ENCODE measurements at regions not wholly inside any gene's neighbourhood (a gene's known extent, or its start where the extent isn't known, plus 50 kb on each side); places are given as distances from the start of the nearest gene placed in this dataset.

DNA sequence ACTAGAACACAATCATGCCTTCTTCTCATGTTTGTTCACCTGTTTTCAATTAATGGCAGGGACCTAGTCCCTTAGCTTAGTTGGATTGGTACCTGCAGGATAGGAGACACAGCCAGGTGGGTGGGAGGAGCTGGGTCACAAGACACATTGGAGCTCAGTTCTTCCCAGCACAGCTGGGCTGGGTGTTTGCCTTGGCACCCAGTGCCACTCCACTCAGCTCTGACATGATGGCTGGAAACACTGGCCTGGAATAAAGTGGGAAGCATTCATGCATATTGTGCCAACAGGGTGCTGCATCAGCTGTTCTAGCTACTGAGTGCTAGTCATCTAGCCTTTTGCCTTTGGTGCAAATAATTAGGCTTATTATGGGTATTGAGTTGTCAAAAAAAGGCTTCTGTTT is 226.1 kb downstream of the PTEN start:
- H3K36me3 ChIP-seq = no peaks in the 10 kb centered on the region
- Mint-ChIP-seq H3K4me1 (no peaks in the 10 kb centered on the region), H3K4me3 (no peak overlapping the region), H3K27ac (no peak overlapping the region), H3K36me3 (no peaks in the 10 kb centered on the region), H3K27me3 (ENCODE audit: insufficient read depth, low read depth) (peaks cover 2% of the 10 kb centered on the region), H3K9me3 (no peaks in the 10 kb centered on the region)
- H2AFZ ChIP-seq (replicated peaks) = no peak overlapping the region
- H3K9ac ChIP-seq = no peak overlapping the region
- no peaks in the 10 kb centered on the region for H4K20me1 ChIP-seq (ENCODE audit: low read depth)
- no peaks in the 10 kb centered on the region for H3F3A ChIP-seq (ENCODE audit: low read depth)
- H3K9me3 ChIP-seq (ENCODE audit: low read depth) = no peaks in the 10 kb centered on the region
- no peaks in the 10 kb centered on the region for H3K27me3 ChIP-seq
- no peak overlapping the region for H3K27ac ChIP-seq
- no peak for DNase-seq (ENCODE audit: low spot score)
- H3K4me2 ChIP-seq = no peak overlapping the region
- peaks cover 12% of the 10 kb centered on the region for H3K4me1 ChIP-seq
- H3K4me3 ChIP-seq = no peak overlapping the region
- TF ChIP-seq, protein P1, sequence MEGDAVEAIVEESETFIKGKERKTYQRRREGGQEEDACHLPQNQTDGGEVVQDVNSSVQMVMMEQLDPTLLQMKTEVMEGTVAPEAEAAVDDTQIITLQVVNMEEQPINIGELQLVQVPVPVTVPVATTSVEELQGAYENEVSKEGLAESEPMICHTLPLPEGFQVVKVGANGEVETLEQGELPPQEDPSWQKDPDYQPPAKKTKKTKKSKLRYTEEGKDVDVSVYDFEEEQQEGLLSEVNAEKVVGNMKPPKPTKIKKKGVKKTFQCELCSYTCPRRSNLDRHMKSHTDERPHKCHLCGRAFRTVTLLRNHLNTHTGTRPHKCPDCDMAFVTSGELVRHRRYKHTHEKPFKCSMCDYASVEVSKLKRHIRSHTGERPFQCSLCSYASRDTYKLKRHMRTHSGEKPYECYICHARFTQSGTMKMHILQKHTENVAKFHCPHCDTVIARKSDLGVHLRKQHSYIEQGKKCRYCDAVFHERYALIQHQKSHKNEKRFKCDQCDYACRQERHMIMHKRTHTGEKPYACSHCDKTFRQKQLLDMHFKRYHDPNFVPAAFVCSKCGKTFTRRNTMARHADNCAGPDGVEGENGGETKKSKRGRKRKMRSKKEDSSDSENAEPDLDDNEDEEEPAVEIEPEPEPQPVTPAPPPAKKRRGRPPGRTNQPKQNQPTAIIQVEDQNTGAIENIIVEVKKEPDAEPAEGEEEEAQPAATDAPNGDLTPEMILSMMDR (IDR thresholded peaks at IDR 0.05) = no peak
- TF ChIP-seq EZH2phosphoT487 (IDR thresholded peaks at IDR 0.05) (no peak), EZH2 (IDR thresholded peaks at IDR 0.05) (no peak)
- H3K79me2 ChIP-seq (ENCODE audit: low read depth) = no peaks in the 10 kb centered on the region

DNA sequence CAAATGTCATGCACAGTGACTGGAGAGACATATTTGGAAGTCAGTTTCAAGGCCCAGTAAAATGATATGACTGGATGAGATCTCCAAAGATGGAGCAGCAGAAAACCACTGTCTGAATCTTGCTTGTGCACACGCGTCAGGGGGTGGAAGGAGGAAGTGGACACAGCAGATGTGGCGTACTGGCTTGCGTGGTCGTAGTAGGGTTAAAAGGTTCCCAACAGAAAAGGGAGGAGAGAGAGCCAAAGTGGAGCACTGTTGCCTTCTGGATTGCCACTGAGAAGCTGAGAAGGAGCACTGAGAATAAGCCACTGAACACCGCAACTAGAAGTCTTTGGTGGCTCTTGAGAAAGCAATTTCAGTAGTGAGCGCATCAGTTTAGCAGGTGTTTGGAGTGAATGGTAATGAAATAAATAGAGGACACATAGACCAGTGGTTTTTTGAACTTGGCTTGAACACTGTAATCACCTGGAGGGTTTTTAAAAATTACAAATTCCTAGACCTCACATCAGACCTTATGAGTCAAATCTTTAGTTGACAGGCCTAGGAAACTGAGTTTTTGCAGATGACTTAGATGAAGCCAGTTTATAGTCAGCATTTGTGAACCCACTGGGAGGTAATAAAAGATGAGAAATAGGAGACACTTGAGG is 227.3 kb downstream of the PTEN start:
- Mint-ChIP-seq H3K4me3 (no peak overlapping the region), H3K27me3 (ENCODE audit: insufficient read depth, low read depth) (peaks cover 2% of the 10 kb centered on the region), H3K27ac (no peak overlapping the region), H3K9me3 (no peaks in the 10 kb centered on the region), H3K36me3 (no peaks in the 10 kb centered on the region), H3K4me1 (no peaks in the 10 kb centered on the region)
- Histone ChIP-seq H4K20me1 (ENCODE audit: low read depth) (no peaks in the 10 kb centered on the region), H3K9ac (no peak overlapping the region), H3K4me1 (peaks cover 3% of the 10 kb centered on the region), H3K9me3 (ENCODE audit: low read depth) (no peaks in the 10 kb centered on the region), H3F3A (ENCODE audit: low read depth) (no peaks in the 10 kb centered on the region), H2AFZ (replicated peaks) (no peak overlapping the region), H3K4me3 (no peak overlapping the region), H3K4me2 (no peak overlapping the region), H3K79me2 (ENCODE audit: low read depth) (no peaks in the 10 kb centered on the region), H3K27me3 (no peaks in the 10 kb centered on the region), H3K27ac (no peak overlapping the region), H3K36me3 (no peaks in the 10 kb centered on the region)
- TF ChIP-seq EZH2phosphoT487 (IDR thresholded peaks at IDR 0.05) (no peak), EZH2 (IDR thresholded peaks at IDR 0.05) (no peak)
- TF ChIP-seq, protein P1 (IDR thresholded peaks at IDR 0.05) = no peak
- no peak for DNase-seq (ENCODE audit: low spot score)

DNA sequence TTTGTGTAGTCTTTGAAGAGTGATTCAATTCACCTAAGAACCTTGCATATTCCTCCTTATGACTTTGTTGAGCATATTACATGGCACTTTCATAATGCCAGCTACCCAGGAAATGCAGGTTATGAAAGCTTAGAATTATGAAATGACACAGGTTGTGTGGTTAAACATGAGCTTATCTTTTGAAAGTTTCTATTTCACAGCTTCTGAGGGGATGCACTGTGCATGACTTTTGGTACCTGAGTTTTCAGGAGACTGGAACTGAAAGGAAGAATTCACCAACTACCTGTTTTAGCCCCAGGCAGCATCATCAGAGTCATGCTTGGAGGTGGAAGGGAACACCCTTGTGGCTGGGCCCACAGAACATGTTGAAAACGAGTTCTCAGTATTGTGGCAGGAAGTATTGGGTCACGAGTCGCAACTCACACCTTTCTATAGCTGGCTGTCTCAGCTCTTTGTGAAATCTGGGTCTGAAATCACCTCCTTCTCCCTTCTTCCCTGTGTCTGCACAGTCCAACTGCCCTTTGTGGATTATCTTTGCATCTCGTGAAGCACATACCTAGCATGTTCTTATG is 228.2 kb downstream of the PTEN start:
- no peak overlapping the region for H3K27ac Mint-ChIP-seq
- H3K4me3 Mint-ChIP-seq = no peak overlapping the region
- Histone ChIP-seq H3K36me3 (no peaks in the 10 kb centered on the region), H3F3A (ENCODE audit: low read depth) (no peaks in the 10 kb centered on the region), H3K4me2 (no peak overlapping the region), H3K9ac (no peak overlapping the region), H2AFZ (replicated peaks) (no peak overlapping the region), H3K9me3 (ENCODE audit: low read depth) (no peaks in the 10 kb centered on the region), H3K4me3 (no peak overlapping the region), H3K27ac (no peak overlapping the region), H4K20me1 (ENCODE audit: low read depth) (no peaks in the 10 kb centered on the region), H3K27me3 (no peaks in the 10 kb centered on the region), H3K4me1 (no peaks in the 10 kb centered on the region), H3K79me2 (ENCODE audit: low read depth) (no peaks in the 10 kb centered on the region)
- H3K27me3 Mint-ChIP-seq (ENCODE audit: insufficient read depth, low read depth) = peaks cover 2% of the 10 kb centered on the region
- no peak for DNase-seq (ENCODE audit: low spot score)
- no peaks in the 10 kb centered on the region for H3K9me3 Mint-ChIP-seq
- no peaks in the 10 kb centered on the region for H3K4me1 Mint-ChIP-seq
- H3K36me3 Mint-ChIP-seq = no peaks in the 10 kb centered on the region
- TF ChIP-seq EZH2 (IDR thresholded peaks at IDR 0.05) (no peak), EZH2phosphoT487 (IDR thresholded peaks at IDR 0.05) (no peak)
- TF ChIP-seq, protein P1 (IDR thresholded peaks at IDR 0.05) = no peak

Data from neural progenitor cell (in vitro differentiated cells).